ENCODE measurements at regions not wholly inside any gene's neighbourhood (a gene's known extent, or its start where the extent isn't known, plus 50 kb on each side); places are given as distances from the start of the nearest gene placed in this dataset.
"Not testable (repeated sequence)": the region's sequence is repeated elsewhere in the genome, so short reads cannot be mapped to it uniquely, and the experiment has no call there.

- peak in 2 of 51 donors; percentile 20 to 25 for DNase-seq
These were observed 710.4 kb downstream of the RNF144A start for GRCh38 chr2:7627583-7627982.

DNA sequence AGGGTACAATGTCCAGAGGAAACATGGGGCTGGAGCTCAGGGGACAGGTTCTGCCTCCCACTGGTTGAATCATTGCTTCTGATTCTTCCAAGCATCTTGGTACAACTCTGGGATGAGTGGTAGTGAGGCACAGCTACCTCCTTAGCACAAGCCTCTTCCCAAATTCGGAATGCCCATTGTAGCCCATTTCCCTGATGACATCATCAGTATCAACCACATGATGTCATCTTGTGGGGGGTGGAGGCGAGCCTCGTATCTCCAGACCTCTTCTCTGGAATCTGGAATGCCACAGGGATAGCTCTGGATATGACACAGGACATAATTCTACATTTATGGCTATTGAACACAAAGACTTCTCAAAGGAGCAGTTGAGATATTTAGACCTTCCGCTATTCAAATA lies 715.2 kb downstream of the RNF144A start:
- DNase-seq = no peak

- DNase-seq = no peak
These were observed 716.4 kb downstream of the RNF144A start for GRCh38 chr2:7633566-7634153.

DNA sequence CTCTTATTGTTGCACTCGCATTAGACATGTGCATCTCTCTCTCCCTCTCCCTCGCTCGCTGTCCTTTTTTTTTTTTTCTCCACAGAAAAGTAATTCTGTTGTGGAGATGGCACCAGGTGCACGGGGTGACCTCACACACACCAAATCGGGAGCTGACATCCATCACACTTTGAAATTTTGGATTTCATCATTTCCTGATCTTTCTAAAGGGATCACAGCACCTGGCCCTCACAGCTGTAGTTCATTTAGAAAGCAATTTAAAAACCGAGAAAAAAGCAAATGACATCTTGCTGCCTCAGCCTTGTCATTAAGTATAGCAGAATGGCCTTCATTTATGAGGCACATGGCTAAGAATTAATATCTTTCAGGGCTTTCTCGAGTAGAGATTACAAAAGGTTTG lies 717.2 kb downstream of the RNF144A start:
- DNase-seq = no peak

DNA sequence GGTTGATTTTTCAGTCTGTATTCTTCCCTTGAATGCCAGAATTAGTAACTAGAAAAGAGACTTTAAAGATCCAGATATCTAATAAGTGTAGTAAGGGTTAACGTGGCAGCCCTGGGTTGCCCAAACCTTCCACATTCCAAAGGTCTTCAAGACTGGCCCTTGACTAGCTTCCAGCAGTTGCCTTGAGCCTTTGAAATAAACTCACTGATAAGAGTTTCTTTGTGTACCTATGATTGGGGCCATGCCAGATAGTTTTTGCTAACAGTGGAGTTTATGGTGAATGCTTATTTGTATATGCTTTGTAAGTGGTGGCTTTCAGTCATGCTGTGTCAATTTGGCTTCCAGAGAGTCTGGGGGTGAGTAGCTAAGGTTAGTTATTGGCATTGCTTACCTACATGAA lies 722.3 kb downstream of the RNF144A start:
- no peak for DNase-seq

DNA sequence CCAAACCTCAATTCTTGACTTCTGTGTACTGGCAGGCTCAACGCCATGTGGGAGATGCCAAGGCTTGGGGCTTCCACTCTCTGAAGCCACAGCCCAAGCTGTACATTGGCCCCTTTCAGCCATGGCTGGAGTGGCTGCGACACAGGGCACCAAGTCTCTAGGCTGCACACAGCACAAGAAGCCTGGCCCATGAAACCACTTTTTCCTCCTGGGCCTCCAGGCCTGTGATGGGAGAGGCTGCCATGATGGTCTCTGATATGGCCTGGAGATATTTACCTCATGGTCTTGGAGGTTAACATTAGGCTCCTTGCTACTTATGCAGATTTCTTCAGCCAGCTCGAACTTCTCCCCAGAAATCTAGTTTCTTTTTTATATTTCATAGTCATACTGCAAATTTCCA lies 724.1 kb downstream of the RNF144A start:
- not testable (repeated sequence) for DNase-seq

- DNase-seq = no peak
These were observed 728.8 kb downstream of the RNF144A start for GRCh38 chr2:7646024-7646423.

DNA sequence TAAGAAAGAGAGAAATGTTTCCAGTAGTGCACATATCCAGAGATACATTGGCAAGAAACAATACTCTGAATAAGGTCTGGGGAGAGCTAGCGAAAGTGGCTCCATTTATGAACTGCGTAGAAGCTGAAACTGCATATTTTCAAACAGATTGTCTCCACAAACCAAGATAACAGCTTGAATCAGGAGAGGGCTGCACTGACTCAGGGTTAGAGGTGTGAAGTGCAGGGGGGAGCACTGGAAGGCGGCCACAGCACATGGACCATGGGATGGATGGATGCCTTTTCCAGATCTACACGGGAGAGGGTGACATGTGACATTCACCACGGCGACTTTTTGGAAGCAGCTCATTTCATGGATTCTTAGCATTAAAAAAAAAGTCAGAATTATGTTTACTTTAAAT lies 729.4 kb downstream of the RNF144A start:
- DNase-seq = no peak

- DNase-seq = no peak
These were observed 731.1 kb downstream of the RNF144A start for GRCh38 chr2:7648221-7648795.

DNA sequence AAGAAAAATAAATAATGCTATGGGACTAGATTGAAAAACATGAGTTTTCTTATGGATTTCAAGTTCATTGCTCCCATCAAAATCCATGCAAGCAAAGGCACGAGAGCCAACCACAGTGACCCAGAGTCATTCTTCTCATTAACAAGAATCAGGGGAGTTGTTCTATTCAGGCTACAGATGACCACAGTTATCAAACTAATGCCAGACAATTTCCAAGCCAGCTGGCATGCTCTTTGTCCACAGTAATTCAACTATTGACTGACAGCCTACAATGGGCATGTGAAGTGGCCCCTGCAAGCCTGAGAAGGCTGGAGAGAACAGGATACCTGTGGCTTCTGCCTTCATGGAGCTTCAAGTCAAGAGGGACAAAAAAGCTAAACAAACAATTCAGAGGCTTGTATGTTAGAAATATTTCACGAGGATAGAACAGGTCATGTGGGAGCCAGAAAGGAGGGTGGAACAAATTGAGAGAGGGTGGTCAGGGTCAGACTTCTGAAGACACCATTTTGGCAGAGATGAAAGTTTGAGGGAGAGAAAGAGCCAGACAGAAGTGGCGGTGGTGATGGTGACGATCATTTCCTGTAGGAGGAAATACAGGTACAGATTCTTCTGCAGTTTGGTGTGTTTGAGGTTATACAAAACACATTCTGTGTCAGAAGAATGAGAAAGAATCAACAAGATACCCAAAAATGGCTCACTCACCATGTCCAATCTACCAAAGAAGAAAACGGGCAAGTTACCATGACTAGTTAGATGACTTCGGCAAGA lies 732.4 kb downstream of the RNF144A start:
- no peak for DNase-seq

DNA sequence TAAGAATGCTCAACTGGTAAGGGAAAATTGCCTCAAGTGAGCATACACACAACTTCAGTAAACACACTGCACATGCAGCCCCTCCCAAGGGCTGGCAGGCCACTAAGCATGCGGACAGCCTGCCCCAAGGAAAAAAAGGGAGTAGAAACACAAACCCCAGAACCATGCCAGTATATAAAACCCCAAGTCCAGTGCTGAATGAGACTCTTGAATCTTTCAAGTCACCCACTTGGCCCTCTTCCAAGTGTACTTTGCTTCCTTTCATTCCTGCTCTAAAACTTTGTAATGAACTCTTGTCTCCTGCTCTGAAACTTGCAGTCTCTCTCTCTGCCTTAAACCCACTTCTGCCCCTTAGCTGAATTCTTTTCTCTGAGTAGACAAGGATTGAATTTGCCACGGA lies 736.4 kb downstream of the RNF144A start:
- no peak for DNase-seq

DNA sequence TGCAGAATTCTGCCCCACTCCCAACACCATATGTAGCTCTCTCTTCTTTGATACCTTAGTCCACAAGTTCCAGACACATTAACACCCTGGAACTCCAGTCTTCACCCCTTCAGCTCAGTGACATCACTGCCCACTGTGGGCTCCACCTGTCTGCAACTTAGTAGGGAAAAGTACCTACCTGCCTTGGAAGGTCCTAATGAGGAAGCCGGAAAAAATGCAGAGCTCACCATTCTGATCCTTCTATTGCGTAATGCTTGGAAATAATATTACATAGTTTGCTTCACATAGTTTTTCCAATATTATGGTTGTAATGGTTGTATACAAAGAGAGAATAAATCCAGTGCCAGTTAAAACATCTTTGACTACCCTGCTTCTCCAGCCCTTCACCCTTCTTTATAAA lies 738.4 kb downstream of the RNF144A start:
- no peak for DNase-seq

GRCh38 chr2:7657526-7657925 lies 740.3 kb downstream of the RNF144A start:
- not testable (repeated sequence) for DNase-seq

DNA sequence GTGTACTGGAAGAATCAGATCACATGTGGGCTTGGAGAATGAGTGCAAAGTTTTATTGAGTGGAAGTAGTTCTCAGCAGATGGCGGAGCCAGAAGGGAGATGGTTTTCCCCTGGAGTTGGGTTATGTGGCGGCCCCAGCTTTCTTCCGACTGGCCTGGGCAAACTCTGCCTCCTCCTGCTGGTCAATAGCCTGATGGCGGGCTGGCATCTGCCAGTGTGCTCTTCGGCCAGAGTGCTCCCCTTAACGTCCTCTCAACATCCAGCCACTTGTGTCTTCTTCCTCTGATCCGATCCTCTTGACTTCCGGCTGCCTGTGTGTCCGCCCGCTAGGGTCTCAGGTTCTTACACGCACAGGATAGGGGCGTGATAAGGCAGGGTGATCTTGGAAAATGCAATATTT lies 741.3 kb downstream of the RNF144A start:
- no peak for DNase-seq

DNA sequence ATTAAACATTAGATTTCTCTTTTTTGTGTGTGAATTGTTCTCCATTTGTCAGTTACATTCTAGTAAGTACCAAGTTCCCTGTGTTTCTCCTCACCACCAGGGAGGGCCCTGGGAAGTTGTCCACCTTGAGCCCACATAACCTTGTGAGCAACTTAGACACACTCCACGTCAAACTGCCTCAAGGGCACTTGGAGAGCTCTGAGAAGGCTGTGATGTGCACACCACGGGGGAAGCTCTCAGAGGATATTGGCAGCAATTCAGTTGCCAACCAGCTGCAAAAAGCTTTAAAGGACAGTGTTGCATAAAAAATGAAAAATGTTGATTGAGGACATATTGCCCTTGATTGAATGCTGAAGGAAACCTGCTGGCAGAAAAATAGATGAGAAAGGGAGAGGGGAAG lies 743.6 kb downstream of the RNF144A start:
- no peak for DNase-seq

- no peak for DNase-seq
These were observed 744.3 kb downstream of the RNF144A start for GRCh38 chr2:7661502-7661901.

DNA sequence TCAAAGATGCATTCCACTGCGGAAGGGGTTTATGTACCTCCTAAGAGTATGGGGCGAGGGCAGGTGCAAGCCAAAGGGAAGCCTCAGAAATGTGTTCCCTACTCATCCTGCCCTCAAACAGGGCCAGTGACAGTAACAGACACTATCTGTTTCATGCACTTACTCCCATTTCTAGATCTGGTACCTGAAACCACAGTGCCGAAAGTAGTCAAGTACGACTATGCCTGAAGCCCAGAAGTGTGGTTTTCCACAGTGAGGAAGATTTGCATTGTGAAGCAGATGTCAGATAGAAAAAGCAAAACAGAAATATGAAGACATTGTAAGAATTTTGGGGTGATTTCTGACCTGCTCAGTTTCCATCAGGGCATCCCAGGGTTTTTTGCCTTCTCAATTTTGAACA lies 748.7 kb downstream of the RNF144A start:
- DNase-seq = no peak

DNA sequence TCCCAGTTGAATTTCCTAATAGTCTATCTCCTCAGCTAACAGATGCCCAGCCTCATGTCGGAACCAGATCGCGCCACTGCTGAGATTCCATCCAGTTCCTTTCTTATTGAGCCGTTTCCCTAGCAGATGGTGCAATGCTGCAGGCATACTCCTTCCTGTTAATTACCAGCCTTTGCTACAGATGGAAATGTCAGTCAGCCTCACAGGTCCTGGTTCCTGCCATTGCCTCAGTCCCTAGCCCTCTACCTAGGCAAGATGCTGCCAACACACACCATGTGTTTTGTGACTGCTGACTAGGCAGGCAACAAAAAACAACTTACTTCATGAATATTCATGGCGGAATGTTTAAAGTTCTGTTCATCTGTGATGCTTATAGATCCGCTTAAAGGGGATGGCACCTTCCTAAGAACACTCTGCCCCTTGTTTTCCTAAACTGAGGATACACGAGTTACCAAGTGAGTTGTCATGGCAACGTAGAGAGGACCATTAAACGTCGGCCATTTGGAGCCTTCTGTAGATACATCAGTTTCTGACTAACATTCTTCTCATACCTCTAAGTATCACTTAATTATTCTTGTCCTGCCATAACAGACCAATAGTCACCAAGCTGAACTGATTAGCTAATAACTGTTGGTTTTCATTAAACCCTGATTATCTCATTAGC lies 749.5 kb downstream of the RNF144A start:
- no peak for DNase-seq

DNA sequence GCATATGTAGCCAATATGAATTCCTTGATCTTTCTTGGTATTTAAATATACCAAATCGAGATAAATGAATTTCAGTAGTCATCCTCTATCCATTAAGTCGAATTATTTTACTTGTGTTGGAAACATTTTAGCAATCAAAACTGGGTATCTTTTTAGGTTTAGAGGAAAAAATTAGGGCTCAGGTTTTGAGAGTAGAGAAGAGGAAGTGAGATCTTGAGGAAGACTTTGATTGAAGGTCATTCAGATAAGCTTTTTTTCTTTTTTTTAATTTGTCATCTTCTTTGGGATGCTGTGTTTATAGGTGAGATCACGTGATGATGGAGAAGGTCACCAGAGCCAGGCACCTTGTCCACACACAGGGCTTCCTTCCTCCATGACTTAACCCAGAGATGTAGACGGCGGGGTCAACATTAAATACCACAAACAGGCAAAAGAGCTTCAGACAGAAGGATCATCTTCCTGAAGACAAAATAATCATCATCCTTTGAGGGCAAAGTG lies 750.1 kb downstream of the RNF144A start:
- no peak for DNase-seq

- DNase-seq = no peak
These were observed 753.9 kb downstream of the RNF144A start for GRCh38 chr2:7670905-7671641.

DNA sequence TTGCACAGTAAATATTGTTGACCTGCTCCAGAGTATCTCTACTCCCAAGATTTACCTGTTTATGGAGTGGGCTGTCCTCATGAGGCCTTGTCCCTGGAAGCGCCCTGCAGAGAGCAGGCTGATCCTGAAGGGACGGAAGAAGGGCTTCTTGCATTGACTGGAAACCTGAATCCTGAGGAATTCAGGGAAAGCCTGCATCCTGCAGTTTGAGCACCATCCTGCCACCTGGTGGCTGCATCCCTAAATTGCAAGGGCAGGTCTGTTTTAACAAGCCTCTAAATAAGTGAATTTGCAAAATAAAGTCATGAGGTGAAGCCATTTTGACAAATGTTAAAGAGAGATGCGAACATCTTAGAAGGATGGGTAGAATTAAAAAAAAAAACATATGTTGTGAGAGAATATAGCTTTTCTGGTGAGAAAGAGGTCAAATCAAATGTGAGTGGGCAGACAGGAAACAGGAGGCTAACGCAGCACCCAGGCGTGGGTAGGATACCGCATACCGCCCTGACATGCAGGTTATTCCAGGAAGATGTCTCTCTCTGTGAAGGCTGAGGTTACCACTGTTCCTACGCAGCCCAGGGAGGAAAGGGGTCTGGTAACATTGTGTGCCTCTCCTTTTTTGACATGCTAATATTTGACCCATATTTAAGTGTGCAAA lies 754.9 kb downstream of the RNF144A start:
- DNase-seq = peak in 1 of 51 donors; percentile 1

Data from hypothalamus (tissue), 51 donors.